HEK293T (cell line): ENCODE measurements at regions not wholly inside any gene's neighbourhood (a gene's known extent, or its start where the extent isn't known, plus 50 kb on each side); places are given as distances from the start of the nearest gene placed in this dataset.
"Not testable (repeated sequence)": the region's sequence is repeated elsewhere in the genome, so short reads cannot be mapped to it uniquely, and the experiment has no call there.

Experiments used
- ARNT ChIP-seq: fragments of 450-650 bp; IDR thresholded peaks from 2 replicates; pipeline ENCODE4 v1.6.1; 2017; ENCODE audit warnings: mild to moderate bottlenecking
- FOXM1 ChIP-seq: fragments of 450-650 bp; IDR thresholded peaks from 2 replicates; pipeline ENCODE4 v1.6.1; 2017; ENCODE audit warnings: mild to moderate bottlenecking, borderline replicate concordance
- L3MBTL2 ChIP-seq: fragments of 450-650 bp; conservative IDR thresholded peaks from 2 replicates; pipeline ENCODE4 v1.6.1; 2016; ENCODE audit warnings: mild to moderate bottlenecking
- NFRKB ChIP-seq: fragments of 450-650 bp; IDR thresholded peaks from 2 replicates; pipeline ENCODE4 v1.6.1; 2016; ENCODE audit warnings: mild to moderate bottlenecking, moderate library complexity
- PKNOX1 ChIP-seq: fragments of 450-650 bp; IDR thresholded peaks from 2 replicates; pipeline ENCODE4 v1.6.1; 2016
- SP1 ChIP-seq: fragments of 450-650 bp; IDR thresholded peaks from 2 replicates; pipeline ENCODE4 v1.6.1; 2017
- SUZ12 ChIP-seq: fragments of 450-650 bp; IDR thresholded peaks from 2 replicates; pipeline ENCODE4 v1.6.1; 2016; ENCODE audit warnings: mild to moderate bottlenecking

- not testable (repeated sequence) for TF ChIP-seq FOXM1, SP1, NFRKB, ARNT, SUZ12, PKNOX1, L3MBTL2
Observed at GRCh38 chr1:60940685-60941084, 141.7 kb upstream of the NFIA start.
